Astrocyte (in vitro differentiated cells and primary cell): ENCODE measurements at regions not wholly inside any gene's neighbourhood (a gene's known extent, or its start where the extent isn't known, plus 50 kb on each side); places are given as distances from the start of the nearest gene placed in this dataset.

ENCODE experiments used
- DNase-seq: peaks from one replicate; pipeline ENCODE4 v3.0.0-alpha.2; 2010; ENCODE audit warnings: low read depth
- FAIRE-seq: peaks from 2 replicates; lab custom pipeline; 2011; peaks lifted over from hg19 to GRCh38; lab: Jason Lieb, UNC
- H2AFZ ChIP-seq: 2 replicates; pipeline ENCODE4 v1.6.0; 2012; ENCODE audit warnings: low read depth, low read length, inconsistent platforms
- H3K27ac ChIP-seq: 2 replicates; pipeline ENCODE4 v1.5.1; 2011; ENCODE audit warnings: low read depth, low read length, inconsistent platforms
- H3K27me3 ChIP-seq: 2 replicates; pipeline ENCODE4 v1.6.0; 2011; ENCODE audit warnings: low read length, inconsistent platforms; ENCODE audit not compliant: insufficient read depth
- H3K36me3 ChIP-seq: 2 replicates; pipeline ENCODE4 v1.5.1; 2011; ENCODE audit warnings: low read length, inconsistent platforms; ENCODE audit not compliant: insufficient read depth
- H3K4me1 ChIP-seq: 2 replicates; pipeline ENCODE4 v1.5.1; 2011; ENCODE audit warnings: low read length, inconsistent platforms; ENCODE audit not compliant: insufficient read depth
- H3K4me2 ChIP-seq: 2 replicates; pipeline ENCODE4 v1.6.0; 2012; ENCODE audit warnings: low read length, inconsistent platforms
- H3K4me3 ChIP-seq: 2 replicates; pipeline ENCODE4 v1.5.1; 2011; ENCODE audit warnings: low read depth, mild to moderate bottlenecking, low read length, inconsistent platforms; ENCODE audit not compliant: insufficient read depth
- H3K79me2 ChIP-seq: 2 replicates; pipeline ENCODE4 v1.6.0; 2012; ENCODE audit warnings: mild to moderate bottlenecking, low read length, inconsistent platforms; ENCODE audit not compliant: insufficient read depth
- H3K9ac ChIP-seq: 2 replicates; pipeline ENCODE4 v1.6.0; 2012; ENCODE audit warnings: mild to moderate bottlenecking, low read length, inconsistent platforms
- H3K9me3 ChIP-seq: 2 replicates; pipeline ENCODE4 v1.5.1; 2012; ENCODE audit warnings: low read depth, mild to moderate bottlenecking, low read length, inconsistent platforms; ENCODE audit not compliant: insufficient read depth
- H4K20me1 ChIP-seq: 2 replicates; pipeline ENCODE4 v1.6.0; 2012; ENCODE audit warnings: low read length, inconsistent platforms; ENCODE audit not compliant: insufficient read depth
- H3K27ac Mint-ChIP-seq: one replicate; pipeline ENCODE4 v1.8.0; 2021; ENCODE audit warnings: mild to moderate bottlenecking, mixed read lengths; ENCODE audit not compliant: unreplicated experiment
- H3K27me3 Mint-ChIP-seq: one replicate; pipeline ENCODE4 v1.8.0; 2021; ENCODE audit warnings: low read depth, mixed read lengths; ENCODE audit not compliant: unreplicated experiment
- H3K36me3 Mint-ChIP-seq: one replicate; pipeline ENCODE4 v1.8.0; 2021; ENCODE audit warnings: low read depth, mixed read lengths; ENCODE audit not compliant: unreplicated experiment
- H3K4me1 Mint-ChIP-seq: one replicate; pipeline ENCODE4 v1.8.0; 2021; ENCODE audit warnings: low read depth, mixed read lengths; ENCODE audit not compliant: unreplicated experiment
- H3K4me3 Mint-ChIP-seq: one replicate; pipeline ENCODE4 v1.8.0; 2021; ENCODE audit warnings: mild to moderate bottlenecking, moderate library complexity, mixed read lengths; ENCODE audit not compliant: unreplicated experiment
- H3K9me3 Mint-ChIP-seq: one replicate; pipeline ENCODE4 v1.8.0; 2021; ENCODE audit warnings: mild to moderate bottlenecking, mixed read lengths; ENCODE audit not compliant: unreplicated experiment
- EZH2 ChIP-seq: IDR thresholded peaks from 2 replicates; pipeline ENCODE4 v1.6.1; 2012; ENCODE audit warnings: mild to moderate bottlenecking, low read length, inconsistent platforms; ENCODE audit not compliant: insufficient read depth
- TF ChIP-seq, protein P1 (sequence below): IDR thresholded peaks from 2 replicates; pipeline ENCODE4 v1.5.1; 2011; ENCODE audit warnings: low read depth, mild to moderate bottlenecking, inconsistent platforms, low read length, moderate library complexity; ENCODE audit not compliant: insufficient read depth

DNA sequence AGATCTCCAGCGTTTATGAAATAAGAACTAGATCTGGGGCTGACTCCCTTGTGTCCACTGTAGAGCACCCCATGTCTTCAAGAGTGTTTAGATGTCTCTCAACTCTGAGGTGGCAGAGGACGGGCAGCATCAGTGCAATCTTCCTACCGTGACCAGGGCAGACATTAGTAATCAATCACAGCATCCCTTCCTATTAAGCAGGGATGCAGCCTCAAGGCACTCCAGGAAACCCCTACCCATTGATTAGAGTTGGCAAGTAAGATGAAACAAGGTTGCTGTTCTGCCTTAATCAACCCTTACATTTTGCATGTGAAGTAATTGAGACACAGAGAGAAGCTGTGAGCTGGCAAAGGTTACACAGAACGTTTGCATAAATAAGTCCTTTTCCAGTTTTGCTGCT lies 283.7 kb upstream of the ZMIZ1 start:
- Histone ChIP-seq H3K4me1 (no peaks in the 10 kb centered on the region), H3K9me3 (peaks cover 4% of the 10 kb centered on the region), H3K4me3 (no peak overlapping the region), H3K9ac (no peak overlapping the region), H3K36me3 (no peaks in the 10 kb centered on the region), H3K79me2 (no peaks in the 10 kb centered on the region), H3K27me3 (peaks cover 3% of the 10 kb centered on the region), H2AFZ (no peak overlapping the region), H3K4me2 (no peak overlapping the region), H3K27ac (no peak overlapping the region), H4K20me1 (no peaks in the 10 kb centered on the region)
- TF ChIP-seq, protein P1, sequence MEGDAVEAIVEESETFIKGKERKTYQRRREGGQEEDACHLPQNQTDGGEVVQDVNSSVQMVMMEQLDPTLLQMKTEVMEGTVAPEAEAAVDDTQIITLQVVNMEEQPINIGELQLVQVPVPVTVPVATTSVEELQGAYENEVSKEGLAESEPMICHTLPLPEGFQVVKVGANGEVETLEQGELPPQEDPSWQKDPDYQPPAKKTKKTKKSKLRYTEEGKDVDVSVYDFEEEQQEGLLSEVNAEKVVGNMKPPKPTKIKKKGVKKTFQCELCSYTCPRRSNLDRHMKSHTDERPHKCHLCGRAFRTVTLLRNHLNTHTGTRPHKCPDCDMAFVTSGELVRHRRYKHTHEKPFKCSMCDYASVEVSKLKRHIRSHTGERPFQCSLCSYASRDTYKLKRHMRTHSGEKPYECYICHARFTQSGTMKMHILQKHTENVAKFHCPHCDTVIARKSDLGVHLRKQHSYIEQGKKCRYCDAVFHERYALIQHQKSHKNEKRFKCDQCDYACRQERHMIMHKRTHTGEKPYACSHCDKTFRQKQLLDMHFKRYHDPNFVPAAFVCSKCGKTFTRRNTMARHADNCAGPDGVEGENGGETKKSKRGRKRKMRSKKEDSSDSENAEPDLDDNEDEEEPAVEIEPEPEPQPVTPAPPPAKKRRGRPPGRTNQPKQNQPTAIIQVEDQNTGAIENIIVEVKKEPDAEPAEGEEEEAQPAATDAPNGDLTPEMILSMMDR = no peak
- TF ChIP-seq EZH2 = no peak
- Mint-ChIP-seq H3K27ac (no peak overlapping the region), H3K9me3 (peaks cover 16% of the 10 kb centered on the region), H3K36me3 (no peaks in the 10 kb centered on the region), H3K4me3 (no peak overlapping the region), H3K4me1 (no peaks in the 10 kb centered on the region), H3K27me3 (peaks cover 31% of the 10 kb centered on the region)
- no peak for DNase-seq
- no peak for FAIRE-seq

- H3K4me3 Mint-ChIP-seq = no peak overlapping the region
- TF ChIP-seq, protein P1 = no peak
- TF ChIP-seq EZH2 = no peak
- H3K79me2 ChIP-seq = no peaks in the 10 kb centered on the region
- H3K4me3 ChIP-seq = no peak overlapping the region
- no peaks in the 10 kb centered on the region for H3K4me1 ChIP-seq
- peaks cover 3% of the 10 kb centered on the region for H3K27me3 ChIP-seq
- H3K9ac ChIP-seq = no peak overlapping the region
- H3K4me2 ChIP-seq = no peak overlapping the region
- no peaks in the 10 kb centered on the region for H3K36me3 ChIP-seq
- H3K4me1 Mint-ChIP-seq = no peaks in the 10 kb centered on the region
- DNase-seq = no peak
- no peaks in the 10 kb centered on the region for H4K20me1 ChIP-seq
- H3K9me3 ChIP-seq = peaks cover 4% of the 10 kb centered on the region
- no peaks in the 10 kb centered on the region for H3K36me3 Mint-ChIP-seq
- no peak overlapping the region for H3K27ac ChIP-seq
- no peak overlapping the region for H3K27ac Mint-ChIP-seq
- H3K27me3 Mint-ChIP-seq = peaks cover 31% of the 10 kb centered on the region
- H2AFZ ChIP-seq = no peak overlapping the region
- peaks cover 16% of the 10 kb centered on the region for H3K9me3 Mint-ChIP-seq
- FAIRE-seq = no peak
Observed at GRCh38 chr10:78785991-78786390, 282.8 kb upstream of the ZMIZ1 start.

DNA sequence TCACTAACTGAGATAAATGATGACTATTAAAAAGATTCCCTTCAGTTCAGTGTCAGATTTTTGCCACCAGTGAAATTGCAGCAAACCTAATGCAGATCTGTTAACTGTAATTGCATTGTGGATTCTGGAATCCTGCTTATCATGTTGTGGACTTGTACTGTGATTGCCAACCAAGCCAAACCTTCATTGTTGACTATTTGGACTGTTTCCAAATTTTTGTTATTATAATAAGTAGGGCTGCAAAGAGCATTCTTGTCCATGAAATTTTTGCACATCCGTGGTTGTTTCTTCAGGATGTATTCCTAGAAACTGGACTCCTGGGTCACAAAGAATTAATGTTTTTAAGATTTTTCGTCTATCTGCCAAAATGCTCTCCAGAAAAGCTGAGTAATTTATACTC lies 281.6 kb upstream of the ZMIZ1 start:
- TF ChIP-seq EZH2 = no peak
- TF ChIP-seq, protein P1 = no peak
- FAIRE-seq = no peak
- Histone ChIP-seq H3K79me2 (no peaks in the 10 kb centered on the region), H3K27me3 (peaks cover 3% of the 10 kb centered on the region), H3K36me3 (no peaks in the 10 kb centered on the region), H3K4me3 (no peak overlapping the region), H3K9me3 (peaks cover 4% of the 10 kb centered on the region), H3K4me1 (no peaks in the 10 kb centered on the region), H3K9ac (no peak overlapping the region), H3K27ac (no peak overlapping the region), H4K20me1 (no peaks in the 10 kb centered on the region), H2AFZ (no peak overlapping the region), H3K4me2 (no peak overlapping the region)
- H3K9me3 Mint-ChIP-seq = peaks cover 16% of the 10 kb centered on the region
- H3K4me1 Mint-ChIP-seq = no peaks in the 10 kb centered on the region
- no peaks in the 10 kb centered on the region for H3K36me3 Mint-ChIP-seq
- no peak for DNase-seq
- no peak overlapping the region for H3K4me3 Mint-ChIP-seq
- H3K27me3 Mint-ChIP-seq = peaks cover 33% of the 10 kb centered on the region
- no peak overlapping the region for H3K27ac Mint-ChIP-seq
